H9 (cell line): ENCODE measurements at regions not wholly inside any gene's neighbourhood (a gene's known extent, or its start where the extent isn't known, plus 50 kb on each side); places are given as distances from the start of the nearest gene placed in this dataset.

Experiments used
- DNase-seq: peaks from one replicate; pipeline ENCODE4 v3.0.0-alpha.2; 2017
- H2AFZ ChIP-seq: one replicate; pipeline ENCODE4 v1.6.1; 2013; ENCODE audit warnings: mild to moderate bottlenecking, low read length, control low read depth, moderate library complexity
- H2AK5ac ChIP-seq: 2 replicates; pipeline ENCODE4 v1.6.1; 2013; ENCODE audit warnings: low read length, control low read depth, mixed read lengths; ENCODE audit not compliant: insufficient read length
- H2BK120ac ChIP-seq: one replicate; pipeline ENCODE4 v1.6.1; 2013; ENCODE audit warnings: low read depth, mild to moderate bottlenecking, low read length, control low read depth, inconsistent platforms; ENCODE audit not compliant: poor library complexity, severe bottlenecking
- H2BK12ac ChIP-seq: 2 replicates; pipeline ENCODE4 v1.6.1; 2013; ENCODE audit warnings: low read length, control low read depth, mixed read lengths, low read depth; ENCODE audit not compliant: insufficient read length
- H2BK15ac ChIP-seq: 2 replicates; pipeline ENCODE4 v1.6.1; 2013; ENCODE audit warnings: low read depth, low read length, control low read depth
- H2BK20ac ChIP-seq: one replicate; pipeline ENCODE4 v1.6.1; 2013; ENCODE audit warnings: low read depth, mild to moderate bottlenecking, low read length, control low read depth, inconsistent platforms; ENCODE audit not compliant: poor library complexity, severe bottlenecking
- H2BK5ac ChIP-seq: 2 replicates; pipeline ENCODE4 v1.6.1; 2013; ENCODE audit warnings: low read length, control low read depth, mixed read lengths; ENCODE audit not compliant: insufficient read length
- H3K14ac ChIP-seq: 2 replicates; pipeline ENCODE4 v1.6.1; 2013; ENCODE audit warnings: low read length, control low read depth; ENCODE audit not compliant: insufficient read depth
- H3K18ac ChIP-seq: 2 replicates; pipeline ENCODE4 v1.6.1; 2013; ENCODE audit warnings: low read depth, mild to moderate bottlenecking, mixed read lengths, low read length, control low read depth; ENCODE audit not compliant: insufficient read length
- H3K23ac ChIP-seq: 2 replicates; pipeline ENCODE4 v1.6.1; 2013; ENCODE audit warnings: low read length, control low read depth, mixed read lengths, low read depth; ENCODE audit not compliant: insufficient read length
- H3K23me2 ChIP-seq: 2 replicates; pipeline ENCODE4 v1.6.1; 2013; ENCODE audit warnings: low read depth, mild to moderate bottlenecking, mixed read lengths, low read length, control low read depth; ENCODE audit not compliant: insufficient read length, poor library complexity, severe bottlenecking
- H3K27ac ChIP-seq: 2 replicates; pipeline ENCODE4 v1.5.1; 2013; ENCODE audit warnings: low read length, control low read depth, mixed read lengths, low read depth; ENCODE audit not compliant: insufficient read length
- H3K27me3 ChIP-seq: 2 replicates; pipeline ENCODE4 v1.6.1; 2013; ENCODE audit warnings: low read length, control low read depth, inconsistent platforms; ENCODE audit not compliant: insufficient read depth
- H3K4ac ChIP-seq: 2 replicates; pipeline ENCODE4 v1.6.1; 2013; ENCODE audit warnings: low read depth, mild to moderate bottlenecking, control low read depth, inconsistent platforms, low read length, moderate library complexity
- H3K4me1 ChIP-seq: 2 replicates; pipeline ENCODE4 v1.6.1; 2013; ENCODE audit warnings: low read length, control low read depth, inconsistent platforms; ENCODE audit not compliant: insufficient read depth
- H3K4me2 ChIP-seq: 2 replicates; pipeline ENCODE4 v1.6.1; 2013; ENCODE audit warnings: low read length, control low read depth, mixed read lengths; ENCODE audit not compliant: insufficient read length, insufficient read depth
- H3K56ac ChIP-seq: 2 replicates; pipeline ENCODE4 v1.6.1; 2013; ENCODE audit warnings: low read depth, mild to moderate bottlenecking, mixed read lengths, low read length, control low read depth; ENCODE audit not compliant: insufficient read length
- H3K79me1 ChIP-seq: 2 replicates; pipeline ENCODE4 v1.6.1; 2013; ENCODE audit warnings: low read depth, mild to moderate bottlenecking, moderate library complexity, low read length, control low read depth, inconsistent platforms; ENCODE audit not compliant: insufficient read depth, poor library complexity, severe bottlenecking
- H3K79me2 ChIP-seq: 2 replicates; pipeline ENCODE4 v1.6.1; 2013; ENCODE audit warnings: low read length, control low read depth, inconsistent platforms; ENCODE audit not compliant: insufficient read depth
- H3K9ac ChIP-seq: 2 replicates; pipeline ENCODE4 v1.6.1; 2013; ENCODE audit warnings: low read length, control low read depth, mixed read lengths; ENCODE audit not compliant: insufficient read length; ENCODE audit errors: extremely low read depth
- H3K9me3 ChIP-seq: one replicate; pipeline ENCODE4 v1.6.1; 2013; ENCODE audit warnings: low read depth, low read length, inconsistent platforms; ENCODE audit not compliant: control insufficient read depth
- H3T11ph ChIP-seq: one replicate; pipeline ENCODE4 v1.6.1; 2013; ENCODE audit warnings: mild to moderate bottlenecking, low read length, control low read depth, inconsistent platforms
- H4K20me1 ChIP-seq: one replicate; pipeline ENCODE4 v1.6.1; 2013; ENCODE audit not compliant: control insufficient read depth, insufficient read length, insufficient read depth
- H4K5ac ChIP-seq: 2 replicates; pipeline ENCODE4 v1.6.1; 2013; ENCODE audit warnings: low read depth, mild to moderate bottlenecking, mixed read lengths, low read length, control low read depth; ENCODE audit not compliant: insufficient read length
- H4K8ac ChIP-seq: replicated peaks from 2 replicates; pipeline ENCODE4 v1.6.1; 2013; ENCODE audit warnings: low read length, control low read depth, mixed read lengths, low read depth; ENCODE audit not compliant: insufficient read length
- H4K91ac ChIP-seq: 2 replicates; pipeline ENCODE4 v1.6.1; 2013; ENCODE audit warnings: low read depth, mild to moderate bottlenecking, moderate library complexity, mixed read lengths, low read length, control low read depth; ENCODE audit not compliant: insufficient read length
- H3K27ac Mint-ChIP-seq, 3 experiments: 2 replicates in 2 of 3; 3 replicates in 1 of 3; pipeline ENCODE4 v1.8.0; 2020 to 2021; ENCODE audit warnings: mixed read lengths in 3 of 3, mild to moderate bottlenecking in 1 of 3, moderate library complexity in 1 of 3
- H3K27me3 Mint-ChIP-seq: 2 replicates; pipeline ENCODE4 v1.8.0; 2021; ENCODE audit warnings: low read depth, mild to moderate bottlenecking, moderate library complexity, mixed read lengths
- H3K36me3 Mint-ChIP-seq, 3 experiments: 2 replicates in 2 of 3; 3 replicates in 1 of 3; pipeline ENCODE4 v1.8.0; 2020 to 2021; ENCODE audit warnings: low read depth in 3 of 3, mixed read lengths in 3 of 3; ENCODE audit not compliant: insufficient read depth in 1 of 3
- H3K4me1 Mint-ChIP-seq, 2 experiments: 2 replicates each; pipeline ENCODE4 v1.8.0; 2020; ENCODE audit warnings: mixed read lengths in 2 of 2
- H3K4me3 Mint-ChIP-seq, 2 experiments: 2 replicates in 1 of 2; 3 replicates in 1 of 2; pipeline ENCODE4 v1.8.0; 2020 to 2021; ENCODE audit warnings: mild to moderate bottlenecking in 2 of 2, mixed read lengths in 2 of 2, moderate library complexity in 1 of 2
- H3K9me3 Mint-ChIP-seq, 2 experiments: 2 replicates in 1 of 2; 3 replicates in 1 of 2; pipeline ENCODE4 v1.8.0; 2020; ENCODE audit warnings: mild to moderate bottlenecking in 2 of 2, mixed read lengths in 2 of 2, moderate library complexity in 1 of 2
- WGBS: extraction: QIAGEN DNeasy Blood & Tissue Kit; methylation state at CpG from one replicate; pipeline ENCODE4 v1.1.7; 2013; ENCODE audit warnings: missing lambda C conversion rate, low lambda C conversion rate, mixed read lengths; ENCODE audit not compliant: insufficient read length; ENCODE audit errors: extremely low coverage; 5-methylcytosine and 5-hydroxymethylcytosine counted together
- TF ChIP-seq, protein P1 (sequence below): fragments of 200-600 bp; sonication (generic); conservative IDR thresholded peaks from 3 replicates; pipeline ENCODE4 v1.8.0; 2021; ENCODE audit warnings: antibody characterized with exemption, mild to moderate bottlenecking

DNA sequence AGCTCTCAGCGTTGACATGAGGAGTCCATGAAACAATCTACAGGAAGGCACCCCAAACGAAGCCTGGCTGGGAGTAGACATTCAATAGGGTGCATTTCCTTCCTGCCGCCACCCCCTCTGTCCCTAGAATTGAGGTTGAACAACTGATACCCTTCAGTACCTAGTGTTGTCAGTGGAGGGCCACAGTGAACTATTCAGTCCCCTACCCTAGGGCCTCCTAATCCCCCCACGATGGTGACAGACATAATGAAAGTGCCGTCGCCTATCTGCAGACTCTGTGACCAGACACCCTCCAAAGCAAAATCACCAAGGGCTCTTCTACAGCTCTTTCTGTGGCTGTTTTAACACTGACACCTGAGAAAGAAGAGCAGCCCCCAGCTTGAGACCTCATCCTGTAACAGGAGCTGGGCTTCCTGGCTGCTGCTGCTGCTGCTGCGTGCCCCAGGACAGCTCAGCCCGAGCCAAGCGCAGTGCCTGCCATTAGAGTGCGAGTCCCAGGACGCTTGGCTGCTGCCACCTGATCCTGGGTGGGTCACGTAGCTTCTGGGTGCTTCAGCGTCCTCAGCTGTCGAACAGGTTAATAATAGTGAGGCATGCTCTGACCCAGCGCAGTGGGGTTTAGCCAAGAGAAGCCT lies 183.0 kb downstream of the ZBTB18 start:
- no peaks in the 10 kb centered on the region for H3K79me1 ChIP-seq
- DNase-seq: peak; percentile 46
- H2BK15ac ChIP-seq: no peak overlapping the region
- Mint-ChIP-seq H3K4me1 (peaks cover 19 to 25% of the 10 kb centered on the region in 2 experiments), H3K36me3 (no peaks in the 10 kb centered on the region), H3K9me3 (no peaks in the 10 kb centered on the region), H3K27me3 (peaks cover 7% of the 10 kb centered on the region; the same call in 1 of the 2 replicates), H3K27ac (peak overlapping the region in 1 of 3 experiments; percentile 62; a peak in 1 of 7 replicates), H3K4me3 (no peak overlapping the region)
- no peak overlapping the region for H2BK12ac ChIP-seq
- H3K14ac ChIP-seq: no peak overlapping the region; the same call in 1 of the 2 replicates
- no peak overlapping the region for H4K91ac ChIP-seq
- H3K23me2 ChIP-seq: no peaks in the 10 kb centered on the region
- no peak overlapping the region for H3K9ac ChIP-seq
- H3K4ac ChIP-seq: no peak overlapping the region
- no peak overlapping the region for H3K56ac ChIP-seq
- peaks cover 5% of the 10 kb centered on the region; the same call in 1 of the 2 replicates for H3K4me1 ChIP-seq
- no peak overlapping the region for H3K4me2 ChIP-seq
- no peaks in the 10 kb centered on the region for H3K27me3 ChIP-seq
- no peak overlapping the region for H2AK5ac ChIP-seq
- H3K9me3 ChIP-seq: no peaks in the 10 kb centered on the region
- H3K27ac ChIP-seq: no peak overlapping the region
- no CpG with 5 or more reads among the region's 15 CpGs for WGBS
- H2BK20ac ChIP-seq: no peak overlapping the region
- H2AFZ ChIP-seq: no peak overlapping the region
- H4K5ac ChIP-seq: no peak overlapping the region
- H4K8ac ChIP-seq: no peak overlapping the region
- no peak overlapping the region for H2BK5ac ChIP-seq
- H4K20me1 ChIP-seq: no peaks in the 10 kb centered on the region
- TF ChIP-seq, protein P1, sequence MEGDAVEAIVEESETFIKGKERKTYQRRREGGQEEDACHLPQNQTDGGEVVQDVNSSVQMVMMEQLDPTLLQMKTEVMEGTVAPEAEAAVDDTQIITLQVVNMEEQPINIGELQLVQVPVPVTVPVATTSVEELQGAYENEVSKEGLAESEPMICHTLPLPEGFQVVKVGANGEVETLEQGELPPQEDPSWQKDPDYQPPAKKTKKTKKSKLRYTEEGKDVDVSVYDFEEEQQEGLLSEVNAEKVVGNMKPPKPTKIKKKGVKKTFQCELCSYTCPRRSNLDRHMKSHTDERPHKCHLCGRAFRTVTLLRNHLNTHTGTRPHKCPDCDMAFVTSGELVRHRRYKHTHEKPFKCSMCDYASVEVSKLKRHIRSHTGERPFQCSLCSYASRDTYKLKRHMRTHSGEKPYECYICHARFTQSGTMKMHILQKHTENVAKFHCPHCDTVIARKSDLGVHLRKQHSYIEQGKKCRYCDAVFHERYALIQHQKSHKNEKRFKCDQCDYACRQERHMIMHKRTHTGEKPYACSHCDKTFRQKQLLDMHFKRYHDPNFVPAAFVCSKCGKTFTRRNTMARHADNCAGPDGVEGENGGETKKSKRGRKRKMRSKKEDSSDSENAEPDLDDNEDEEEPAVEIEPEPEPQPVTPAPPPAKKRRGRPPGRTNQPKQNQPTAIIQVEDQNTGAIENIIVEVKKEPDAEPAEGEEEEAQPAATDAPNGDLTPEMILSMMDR: peak; percentile 47
- no peak overlapping the region for H3T11ph ChIP-seq
- H3K23ac ChIP-seq: no peak overlapping the region
- no peaks in the 10 kb centered on the region for H3K79me2 ChIP-seq
- H3K18ac ChIP-seq: no peak overlapping the region
- H2BK120ac ChIP-seq: no peak overlapping the region
